Right cardiac atrium (tissue), 5 donors: ENCODE measurements at regions not wholly inside any gene's neighbourhood (a gene's known extent, or its start where the extent isn't known, plus 50 kb on each side); places are given as distances from the start of the nearest gene placed in this dataset.

Experiments used
- ATAC-seq, 2 donors: fragments of 200-7000 bp; cut with Tn5 transposase; one replicate each; pipeline versions ENCODE4 v1.8.0 to v1.9.1; 2020; ENCODE audit warnings: moderate library complexity in 2 of 2, mild to moderate bottlenecking in 1 of 2
- DNase-seq, 3 donors: peaks; one replicate each; pipeline ENCODE4 v3.0.0-alpha.2; 2020
- H3K27ac ChIP-seq: one replicate; pipeline ENCODE4 v1.5.1; 2013; ENCODE audit warnings: mild to moderate bottlenecking, low read length, control low read depth, moderate library complexity
- H3K27me3 ChIP-seq: one replicate; pipeline ENCODE4 v1.6.1; 2013; ENCODE audit not compliant: control insufficient read depth, insufficient read depth
- H3K4me1 ChIP-seq: one replicate; pipeline ENCODE4 v1.6.1; 2013; ENCODE audit warnings: low read length; ENCODE audit not compliant: control insufficient read depth, insufficient read depth
- H3K4me3 ChIP-seq: one replicate; pipeline ENCODE4 v1.5.1; 2013; ENCODE audit warnings: low read length, control low read depth
- H3K9me3 ChIP-seq: one replicate; pipeline ENCODE4 v1.6.1; 2013; ENCODE audit warnings: low read length; ENCODE audit not compliant: control insufficient read depth
- WGBS: extraction: QIAGEN DNeasy Blood & Tissue Kit; methylation state at CpG from one replicate; pipeline ENCODE4 v1.1.7; 2013; 5-methylcytosine and 5-hydroxymethylcytosine counted together
- intact Hi-C, 4 donors: fragments of 100-400 bp; cut with DNase I; formaldehyde crosslinking; loops; one replicate each; pipeline versions ENCODE4 v1.11.0 to v1.14.0; 2022 to 2023
- donor health status: healthy with polysubstance abuse.
- donor health status: DM: no; HTN: yes; CAD: no.
- donor health status: DM: no; HTN: no; CAD: no.
- donor health status: DM: no; HTN: yes; CAD: no; lungs with severe emphysema.
- donor health status: DM: yes; HTN: yes; CAD: no.

DNA sequence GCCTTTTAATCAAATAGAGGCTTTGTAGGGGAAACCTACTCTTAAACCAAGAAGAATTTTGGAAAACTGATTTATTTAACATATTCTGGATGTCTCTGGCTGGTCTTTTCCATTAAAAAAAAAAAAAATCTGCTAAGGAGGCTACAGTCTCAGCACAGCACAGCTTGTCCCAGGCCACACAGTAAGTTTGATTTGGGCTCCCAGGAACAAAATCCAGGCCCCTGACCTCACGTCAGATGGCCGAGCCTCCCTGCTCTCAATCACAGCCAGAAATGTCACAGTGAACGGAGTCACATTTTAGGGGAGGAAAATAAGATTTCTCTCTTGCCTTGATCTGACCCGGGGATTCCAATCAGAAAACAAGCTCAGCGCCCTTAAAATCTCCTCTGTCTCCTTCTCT is 72.9 kb upstream of the TBX5 start:
- no peak overlapping the region for H3K4me3 ChIP-seq
- H3K27me3 ChIP-seq = no peaks in the 10 kb centered on the region
- no peaks in the 10 kb centered on the region for H3K9me3 ChIP-seq
- WGBS = 41% methylated on average over 5 of the region's 5 CpGs
- DNase-seq (no peak), ATAC-seq (no peak)
- intact Hi-C loops = loop anchor here in 1 of 4 donors (5.0 kb wide), 1 partner anchor 77 kb away; no protein-coding TSS in a partner anchor
- peaks cover 3% of the 10 kb centered on the region for H3K4me1 ChIP-seq
- H3K27ac ChIP-seq = no peak overlapping the region

DNA sequence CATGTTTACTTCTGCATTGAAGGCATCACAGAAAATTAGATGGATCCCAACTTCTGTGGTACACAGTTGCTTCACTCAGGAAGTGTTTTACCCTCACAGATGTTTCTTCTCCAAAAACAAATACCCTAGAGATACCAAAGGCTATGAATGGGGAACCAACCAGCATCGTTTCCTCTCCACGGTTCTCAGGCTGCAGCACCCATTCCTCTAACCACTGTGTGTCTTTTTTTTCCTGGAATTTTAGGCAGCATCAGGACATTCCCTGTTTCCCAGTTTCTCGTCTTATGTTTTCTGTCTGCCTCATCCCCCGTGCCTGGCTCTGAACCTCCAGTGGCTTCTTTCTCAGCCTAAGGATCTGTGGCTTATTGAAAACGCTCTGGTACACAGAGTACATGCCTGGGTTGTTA is 72.0 kb upstream of the TBX5 start:
- H3K4me3 ChIP-seq = no peak overlapping the region
- H3K27me3 ChIP-seq = no peaks in the 10 kb centered on the region
- no peaks in the 10 kb centered on the region for H3K9me3 ChIP-seq
- H3K27ac ChIP-seq = no peak overlapping the region
- intact Hi-C loops = loop anchor here in 1 of 4 donors (5.0 kb wide), 1 partner anchor 76 kb away; no protein-coding TSS in a partner anchor
- H3K4me1 ChIP-seq = peaks cover 3% of the 10 kb centered on the region
- no peak for DNase-seq
- 35% methylated on average over 5 of the region's 5 CpGs for WGBS
- ATAC-seq = no peak

DNA sequence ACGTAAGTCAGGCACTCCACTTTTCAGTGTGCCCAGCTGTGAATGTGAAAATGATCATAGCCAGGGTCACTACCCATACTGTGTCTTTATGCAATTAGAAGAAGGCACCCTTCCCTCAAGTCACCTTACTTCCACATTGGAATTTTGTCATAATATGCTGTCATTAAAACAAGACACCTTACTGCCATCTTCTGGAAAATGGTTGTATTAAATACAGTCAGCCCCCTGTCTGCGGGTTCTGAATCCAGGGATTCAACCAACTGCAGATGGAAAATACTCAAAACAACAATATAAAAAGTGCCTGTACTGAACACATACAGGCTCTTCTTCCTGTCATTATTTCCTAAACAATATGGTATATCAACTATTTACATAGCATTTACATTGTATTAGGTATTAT is 70.2 kb upstream of the TBX5 start:
- 21% methylated on average over 2 of the region's 2 CpGs for WGBS
- Histone ChIP-seq H3K27ac (no peak overlapping the region), H3K4me1 (peaks cover 3% of the 10 kb centered on the region), H3K27me3 (no peaks in the 10 kb centered on the region), H3K9me3 (no peaks in the 10 kb centered on the region), H3K4me3 (no peak overlapping the region)
- ATAC-seq (peak; percentile 34 to 54), DNase-seq (no peak)
- intact Hi-C loops = loop anchor here in 1 of 4 donors (5.0 kb wide), 1 partner anchor 74 kb away; no protein-coding TSS in a partner anchor

DNA sequence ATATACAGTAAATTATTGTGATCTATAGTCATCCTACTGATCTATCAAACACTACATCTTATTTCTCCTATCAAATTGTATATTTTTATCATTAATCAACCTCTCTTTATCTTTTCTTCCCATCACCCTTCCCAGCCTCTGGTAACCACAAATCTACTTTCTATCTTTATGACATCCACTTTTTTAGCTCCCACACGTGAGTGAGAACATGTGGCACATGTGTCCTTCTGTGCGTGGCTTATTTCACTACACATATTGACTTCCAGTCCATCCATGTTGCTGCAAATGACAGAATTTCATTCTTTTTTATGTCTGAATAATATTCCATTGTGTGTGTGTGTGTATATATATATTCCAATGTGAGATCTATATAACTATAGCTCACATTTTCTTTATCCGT is 67.8 kb upstream of the TBX5 start:
- ATAC-seq = no peak
- intact Hi-C loops = no loop called here
- H3K27me3 ChIP-seq = no peaks in the 10 kb centered on the region
- H3K4me3 ChIP-seq = no peak overlapping the region
- DNase-seq = no peak
- no peaks in the 10 kb centered on the region for H3K4me1 ChIP-seq
- no peaks in the 10 kb centered on the region for H3K9me3 ChIP-seq
- H3K27ac ChIP-seq = no peak overlapping the region
- 80% methylated on average over 3 of the region's 3 CpGs for WGBS

DNA sequence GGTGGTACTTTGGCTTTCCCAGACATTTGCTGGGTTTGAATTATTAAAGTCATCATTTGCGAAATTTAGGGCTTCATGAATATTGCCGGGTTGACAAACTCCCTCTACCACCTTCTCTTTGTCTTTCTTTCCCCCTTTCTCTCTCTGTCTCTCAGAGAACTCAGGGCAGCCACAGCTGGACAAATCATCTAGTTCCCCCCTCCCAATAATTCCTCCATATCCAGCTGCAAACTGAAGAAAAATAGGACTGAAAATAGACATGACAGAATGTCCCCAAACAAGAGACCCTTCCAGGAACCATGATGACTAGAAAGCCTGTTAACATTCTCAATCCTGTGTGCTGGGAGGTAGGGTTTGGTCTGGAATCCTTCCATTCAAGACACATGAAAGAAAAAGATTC is 67.1 kb upstream of the TBX5 start:
- 92% methylated on average over 2 of the region's 2 CpGs for WGBS
- H3K27ac ChIP-seq = no peak overlapping the region
- intact Hi-C loops = no loop called here
- H3K9me3 ChIP-seq = no peaks in the 10 kb centered on the region
- no peak for DNase-seq
- H3K4me3 ChIP-seq = no peak overlapping the region
- no peaks in the 10 kb centered on the region for H3K27me3 ChIP-seq
- no peaks in the 10 kb centered on the region for H3K4me1 ChIP-seq
- ATAC-seq = no peak

DNA sequence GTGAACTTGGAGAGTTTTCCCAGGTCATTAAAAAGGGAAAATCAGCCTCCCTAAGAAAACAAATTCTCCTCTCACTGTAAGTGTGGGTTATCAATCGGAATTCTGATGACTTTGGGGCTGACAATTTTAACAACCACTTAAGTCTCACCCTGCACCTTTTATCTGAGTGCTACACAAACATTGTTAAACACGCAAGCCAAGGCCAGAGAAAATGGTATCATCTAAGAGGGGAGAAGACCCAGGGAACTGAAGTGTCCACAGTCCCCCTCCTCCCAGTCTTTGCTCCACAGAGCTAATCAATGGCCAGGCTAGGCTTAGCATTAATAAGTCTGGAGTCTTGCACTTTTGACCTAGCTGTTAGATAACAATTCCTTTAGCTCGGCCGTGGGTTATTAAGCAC is 51.7 kb upstream of the TBX5 start:
- H3K4me3 ChIP-seq = no peak overlapping the region
- ATAC-seq (no peak), DNase-seq (no peak)
- no peak overlapping the region for H3K27ac ChIP-seq
- 16% methylated on average over 4 of the region's 4 CpGs for WGBS
- H3K9me3 ChIP-seq = no peaks in the 10 kb centered on the region
- H3K4me1 ChIP-seq = peaks cover 2% of the 10 kb centered on the region
- intact Hi-C loops = no loop called here
- H3K27me3 ChIP-seq = no peaks in the 10 kb centered on the region
